Vagina (tissue), 2 donors: ENCODE measurements at regions not wholly inside any gene's neighbourhood (a gene's known extent, or its start where the extent isn't known, plus 50 kb on each side); places are given as distances from the start of the nearest gene placed in this dataset.

Experiments used
- CTCF ChIP-seq, 3 experiments: fragments of 450-650 bp in 2 of 3; fragments of 200-600 bp in 1 of 3; sonication (generic) in 1 of 3; IDR thresholded peaks; one replicate each; pipeline ENCODE4 v1.5.1; 2017 to 2019; ENCODE audit warnings: antibody characterized with exemption in 3 of 3, mild to moderate bottlenecking in 2 of 3, moderate library complexity in 2 of 3
- POLR2A ChIP-seq, 2 donors: fragments of 450-650 bp; IDR thresholded peaks; one replicate each; pipeline ENCODE4 v1.6.1; 2017; ENCODE audit warnings: antibody characterized with exemption in 2 of 2, mild to moderate bottlenecking in 2 of 2, moderate library complexity in 2 of 2
- POLR2AphosphoS5 ChIP-seq, 2 donors: sonication (generic); formaldehyde crosslinking; IDR thresholded peaks; one replicate each; pipeline ENCODE4 v1.9.0; 2017; ENCODE audit warnings: antibody characterized with exemption in 2 of 2, mild to moderate bottlenecking in 2 of 2, low read depth in 1 of 2; ENCODE audit not compliant: insufficient read depth in 1 of 2

GRCh38 chr4:43496188-43496587 is 603.7 kb downstream of the GRXCR1 start:
- no peak for TF ChIP-seq CTCF (IDR thresholded peaks at IDR 0.05)
- TF ChIP-seq POLR2A (IDR thresholded peaks at IDR 0.05) = no peak
- no peak for TF ChIP-seq POLR2AphosphoS5 (IDR thresholded peaks at IDR 0.05; ENCODE audit: insufficient read depth in 1 of 2, low read depth in 1 of 2)
